Tibial nerve (tissue), 3 donors: ENCODE measurements at regions not wholly inside any gene's neighbourhood (a gene's known extent, or its start where the extent isn't known, plus 50 kb on each side); places are given as distances from the start of the nearest gene placed in this dataset.

ENCODE experiments used
- POLR2A ChIP-seq, 2 donors: fragments of 450-650 bp; IDR thresholded peaks; one replicate each; pipeline ENCODE4 v1.6.1; 2017; ENCODE audit warnings: antibody characterized with exemption in 2 of 2, mild to moderate bottlenecking in 2 of 2, moderate library complexity in 2 of 2
- TF ChIP-seq, protein P1 (sequence below), 5 experiments: fragments of 200-600 bp in 3 of 5; fragments of 450-650 bp in 2 of 5; sonication (generic) in 3 of 5; IDR thresholded peaks; one replicate each; pipeline ENCODE4 v1.5.1; 2016 to 2019; ENCODE audit warnings: antibody characterized with exemption in 5 of 5, mild to moderate bottlenecking in 3 of 5, moderate library complexity in 2 of 5

DNA sequence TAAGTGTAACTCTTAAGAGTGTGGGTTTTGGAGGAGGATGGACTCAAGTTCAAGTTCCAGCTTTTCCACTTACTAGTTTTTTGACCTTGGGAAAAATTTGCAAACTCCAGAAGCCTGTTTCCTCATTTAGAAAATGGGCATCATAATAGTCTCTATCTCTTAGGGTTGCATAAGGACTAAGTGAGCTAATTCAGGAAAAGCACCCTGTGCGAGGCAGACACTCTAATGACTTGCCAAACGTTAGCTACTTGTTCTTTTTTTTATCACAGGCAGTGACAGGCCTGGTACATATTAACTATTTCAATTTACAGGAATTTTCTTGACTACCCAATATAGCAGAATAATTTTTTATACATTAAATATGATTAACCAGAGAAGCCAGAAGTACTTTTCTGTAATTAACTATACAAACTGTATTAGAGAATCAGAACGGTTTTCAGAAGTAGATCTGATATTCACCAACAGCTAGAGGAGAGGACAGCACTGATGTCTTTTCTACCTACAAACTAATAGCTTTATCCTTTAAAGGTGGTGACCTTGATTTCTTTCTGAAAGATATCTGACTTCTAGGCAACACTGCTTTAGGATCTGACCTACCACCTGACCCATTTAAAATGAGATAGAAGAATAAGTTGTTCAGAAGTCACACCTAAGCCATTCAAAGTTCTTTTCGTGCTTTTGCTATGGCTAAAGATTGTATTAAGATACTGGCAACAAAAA, 139.6 kb upstream of the HAND2 start:
- TF ChIP-seq, protein P1, sequence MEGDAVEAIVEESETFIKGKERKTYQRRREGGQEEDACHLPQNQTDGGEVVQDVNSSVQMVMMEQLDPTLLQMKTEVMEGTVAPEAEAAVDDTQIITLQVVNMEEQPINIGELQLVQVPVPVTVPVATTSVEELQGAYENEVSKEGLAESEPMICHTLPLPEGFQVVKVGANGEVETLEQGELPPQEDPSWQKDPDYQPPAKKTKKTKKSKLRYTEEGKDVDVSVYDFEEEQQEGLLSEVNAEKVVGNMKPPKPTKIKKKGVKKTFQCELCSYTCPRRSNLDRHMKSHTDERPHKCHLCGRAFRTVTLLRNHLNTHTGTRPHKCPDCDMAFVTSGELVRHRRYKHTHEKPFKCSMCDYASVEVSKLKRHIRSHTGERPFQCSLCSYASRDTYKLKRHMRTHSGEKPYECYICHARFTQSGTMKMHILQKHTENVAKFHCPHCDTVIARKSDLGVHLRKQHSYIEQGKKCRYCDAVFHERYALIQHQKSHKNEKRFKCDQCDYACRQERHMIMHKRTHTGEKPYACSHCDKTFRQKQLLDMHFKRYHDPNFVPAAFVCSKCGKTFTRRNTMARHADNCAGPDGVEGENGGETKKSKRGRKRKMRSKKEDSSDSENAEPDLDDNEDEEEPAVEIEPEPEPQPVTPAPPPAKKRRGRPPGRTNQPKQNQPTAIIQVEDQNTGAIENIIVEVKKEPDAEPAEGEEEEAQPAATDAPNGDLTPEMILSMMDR (IDR thresholded peaks at IDR 0.05): no peak
- no peak for TF ChIP-seq POLR2A (IDR thresholded peaks at IDR 0.05)
